GM18507 (cell line): ENCODE measurements at regions not wholly inside any gene's neighbourhood (a gene's known extent, or its start where the extent isn't known, plus 50 kb on each side); places are given as distances from the start of the nearest gene placed in this dataset.
"Not testable (repeated sequence)": the region's sequence is repeated elsewhere in the genome, so short reads cannot be mapped to it uniquely, and the experiment has no call there.

ENCODE experiments used
- DNase-seq: peaks from one replicate; pipeline ENCODE4 v3.0.0; 2011; ENCODE audit warnings: low read depth; ENCODE audit not compliant: insufficient read length; ENCODE audit errors: extremely low spot score
- FAIRE-seq: peaks from 2 replicates; lab custom pipeline; 2011; peaks lifted over from hg19 to GRCh38; lab: Jason Lieb, UNC

DNA sequence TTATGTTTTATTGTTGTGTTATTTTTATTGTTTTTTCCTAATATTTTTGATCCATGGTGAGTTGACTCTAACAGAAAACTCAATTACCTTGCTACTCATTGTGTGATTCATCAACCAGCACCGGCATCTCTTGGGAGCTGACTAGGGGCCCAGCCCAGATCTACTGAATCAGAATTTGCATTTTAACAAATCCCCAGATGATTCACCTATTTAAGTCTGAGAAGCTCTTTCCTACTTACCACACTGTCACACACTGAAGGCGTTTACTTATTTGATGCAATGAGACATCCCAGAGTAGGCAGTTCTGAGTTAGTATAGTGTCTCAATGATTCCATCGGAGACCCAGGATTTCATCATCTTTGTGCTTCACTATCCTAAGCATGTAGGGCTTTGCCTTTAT, 416.6 kb downstream of the RWDD3 start:
- FAIRE-seq (no peak), DNase-seq (no peak)

DNA sequence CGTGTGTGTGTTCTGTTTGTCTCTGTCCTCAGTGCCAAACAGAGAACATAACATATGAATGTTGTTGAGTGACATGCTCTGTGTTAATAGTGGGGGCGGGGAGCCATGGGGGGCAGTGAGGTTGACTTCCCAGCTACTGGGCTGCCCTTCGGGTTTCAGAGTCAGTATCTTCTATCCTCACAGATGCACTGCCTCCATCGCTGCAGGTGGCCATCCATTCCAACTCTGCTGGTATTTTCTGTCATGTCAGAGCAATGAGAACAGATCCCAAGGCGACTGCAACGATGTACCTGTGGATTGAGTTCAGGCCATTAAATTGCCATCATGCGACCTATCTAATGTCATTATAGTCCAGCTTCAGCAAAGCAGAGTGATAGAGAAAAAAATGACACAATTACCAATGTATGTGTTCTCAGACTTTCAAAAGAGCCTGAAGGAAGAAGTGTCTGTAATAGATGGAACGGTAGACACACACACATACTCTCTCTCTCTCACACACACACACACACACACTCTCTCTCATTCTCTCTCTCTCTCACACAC, 418.5 kb downstream of the RWDD3 start:
- FAIRE-seq, result no peak
- DNase-seq, result no peak

DNA sequence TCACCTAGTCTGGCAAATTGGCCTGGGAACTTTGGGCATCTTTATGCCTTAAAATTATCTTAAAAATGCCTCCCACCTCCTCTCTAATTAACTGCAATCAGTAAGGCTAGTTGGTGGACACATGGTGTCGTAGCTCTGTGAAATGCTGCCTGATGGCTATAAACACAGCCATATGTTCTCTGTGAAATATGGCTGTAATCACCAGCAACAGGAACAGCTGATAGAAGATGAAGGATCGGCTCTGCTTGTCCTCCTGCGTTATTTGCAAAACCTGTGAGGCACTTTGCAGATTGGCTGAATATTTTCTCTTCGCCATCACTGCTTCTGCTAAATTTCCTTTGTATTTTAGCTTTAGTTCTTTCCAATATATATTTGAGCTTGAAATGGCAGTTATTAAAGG, 419.6 kb downstream of the RWDD3 start:
- FAIRE-seq (no peak), DNase-seq (no peak)

DNA sequence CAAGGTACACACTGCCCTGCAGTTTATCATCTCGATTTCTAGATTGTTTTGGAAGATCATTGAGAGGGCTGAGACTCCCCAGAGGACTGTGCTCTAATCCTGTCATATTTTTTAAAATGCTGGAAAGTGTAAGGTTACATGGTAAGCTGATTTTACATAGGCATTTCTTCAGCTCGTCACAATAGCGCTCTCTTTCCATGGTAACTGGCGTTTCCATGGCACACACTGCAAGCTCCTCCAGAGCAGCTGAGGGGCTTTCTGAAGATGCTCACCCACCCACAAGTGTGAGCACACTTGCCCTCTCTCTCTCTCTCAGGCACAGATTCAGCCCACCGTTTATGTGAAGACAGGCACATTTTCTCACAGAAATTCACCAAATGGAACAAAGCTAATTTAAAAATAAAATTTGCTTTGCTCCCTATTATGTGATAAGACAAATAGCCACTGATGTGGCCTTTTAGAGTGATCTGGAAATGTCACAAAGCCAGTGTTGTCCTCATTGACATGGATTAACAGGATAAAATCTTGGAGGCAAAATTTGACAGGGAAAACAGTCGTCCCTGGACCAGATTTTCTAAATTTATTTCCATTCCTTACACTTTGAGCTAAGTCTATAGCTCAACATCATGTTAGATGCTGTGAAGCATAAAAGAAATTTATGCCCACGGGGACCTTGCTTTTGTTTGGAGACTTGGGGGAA, 421.5 kb downstream of the RWDD3 start:
- FAIRE-seq (no peak), DNase-seq (no peak)

DNA sequence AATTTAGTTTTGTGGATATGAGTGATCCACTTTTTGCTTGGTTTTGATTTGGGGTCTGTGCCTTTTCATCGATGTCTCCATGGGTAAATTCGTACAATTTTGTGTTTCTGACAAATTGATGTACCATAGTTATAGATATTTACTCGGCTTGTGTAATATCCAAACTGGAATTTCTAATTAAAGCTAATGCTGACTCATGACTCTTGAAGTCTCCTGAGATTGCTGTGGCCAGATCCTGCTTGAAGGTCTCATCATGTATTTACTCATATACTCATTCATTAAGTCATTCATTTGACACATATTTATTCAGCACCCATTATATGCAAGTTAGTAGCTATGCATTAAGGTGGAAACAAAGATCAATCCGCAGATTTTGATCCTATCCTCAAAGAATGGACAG, 423.2 kb downstream of the RWDD3 start:
- FAIRE-seq (no peak), DNase-seq (no peak)

DNA sequence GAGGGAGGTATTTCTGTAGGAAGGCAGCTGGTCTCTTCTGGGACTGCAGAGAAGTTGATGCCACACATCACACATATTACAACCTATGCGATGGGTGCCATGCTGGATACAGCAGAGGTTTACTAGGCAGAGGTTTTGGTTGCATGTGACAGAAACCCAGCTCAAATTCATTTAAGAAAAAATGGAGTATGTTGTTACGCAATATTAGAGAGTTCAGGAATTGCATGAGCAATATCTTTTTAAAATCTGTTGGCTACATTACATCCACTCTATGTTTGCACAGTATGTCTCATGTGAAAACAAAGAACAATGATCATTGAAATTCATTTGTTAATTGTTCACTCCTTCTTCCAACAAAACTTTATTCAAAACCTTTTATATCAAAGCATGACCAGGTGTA, 425.2 kb downstream of the RWDD3 start:
- DNase-seq (no peak), FAIRE-seq (no peak)

DNA sequence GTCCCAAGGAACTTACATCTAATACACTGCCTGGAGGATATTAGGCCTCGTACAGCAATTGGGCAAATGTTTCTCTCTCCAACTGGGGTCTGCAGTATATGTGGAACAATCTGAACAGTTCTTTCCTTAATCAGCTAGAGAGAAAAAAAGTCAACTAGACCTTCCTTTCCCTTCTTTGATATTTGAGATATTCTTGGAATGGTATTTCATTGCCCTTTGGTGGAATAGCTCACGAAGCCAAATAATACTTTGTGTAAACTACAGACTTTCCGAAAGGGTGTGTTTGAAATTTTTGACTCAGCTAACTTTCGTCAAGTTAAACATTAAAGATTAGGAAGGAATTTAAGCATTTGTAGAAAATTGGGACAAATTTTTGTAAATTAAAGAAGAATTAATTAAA, 425.6 kb downstream of the RWDD3 start:
- FAIRE-seq (no peak), DNase-seq (no peak)

DNA sequence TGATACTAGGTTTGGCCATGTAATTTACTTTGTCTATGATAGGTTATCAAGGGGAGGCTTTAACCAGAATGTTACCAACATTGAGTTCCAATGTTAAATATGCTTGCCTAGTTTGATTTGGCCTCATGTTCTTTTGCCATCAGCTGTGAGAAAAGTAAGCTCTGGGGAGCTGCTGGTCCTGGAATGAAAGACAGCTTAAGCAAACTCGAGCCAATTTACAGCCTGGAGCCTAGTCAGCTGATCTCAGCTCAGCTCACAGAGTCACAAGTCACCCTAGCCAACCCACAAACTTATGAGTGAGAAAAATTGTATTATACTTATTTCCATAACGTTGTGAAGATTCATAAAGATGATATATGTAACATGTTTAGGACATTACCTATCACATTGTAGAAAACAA, 426.7 kb downstream of the RWDD3 start:
- DNase-seq (no peak), FAIRE-seq (no peak)

DNA sequence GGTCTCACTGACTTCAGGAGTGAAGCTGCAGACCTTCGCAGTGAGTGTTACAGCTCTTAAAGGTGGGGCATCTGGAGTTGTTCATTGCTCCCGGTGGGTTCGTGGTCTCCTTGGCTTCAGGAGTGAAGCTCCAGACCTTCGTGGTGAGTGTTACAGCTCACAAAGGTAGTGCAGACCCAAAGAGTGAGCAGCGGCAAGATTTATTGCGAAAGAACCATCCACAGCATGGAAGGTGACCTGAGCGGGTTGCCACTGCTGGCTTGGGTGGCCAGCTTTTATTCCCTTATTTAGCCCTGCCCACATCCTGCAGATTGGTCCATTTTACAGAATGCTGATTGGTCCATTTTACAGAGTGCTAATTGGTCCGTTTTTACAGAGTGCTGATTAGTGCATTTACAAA, 429.5 kb downstream of the RWDD3 start:
- DNase-seq, FAIRE-seq: not testable (repeated sequence)

DNA sequence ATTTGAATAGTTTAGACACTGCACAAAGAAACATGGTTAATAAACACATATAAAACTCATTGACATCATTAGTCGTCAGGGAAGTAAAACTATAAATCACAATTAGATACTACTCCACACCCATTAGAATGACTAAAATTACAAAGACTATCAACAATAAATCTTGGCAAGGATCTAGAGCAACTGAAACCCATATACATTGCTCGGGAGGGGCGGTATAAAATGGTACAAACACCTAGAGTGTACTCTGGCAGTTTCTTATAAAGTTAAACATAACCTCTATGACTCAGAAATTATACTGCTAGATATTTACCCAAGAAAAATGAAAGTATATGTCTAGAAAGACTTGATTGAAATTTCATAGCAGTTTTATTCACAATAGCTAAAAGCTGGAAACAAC, 434.2 kb downstream of the RWDD3 start:
- FAIRE-seq, result no peak
- DNase-seq, result no peak

DNA sequence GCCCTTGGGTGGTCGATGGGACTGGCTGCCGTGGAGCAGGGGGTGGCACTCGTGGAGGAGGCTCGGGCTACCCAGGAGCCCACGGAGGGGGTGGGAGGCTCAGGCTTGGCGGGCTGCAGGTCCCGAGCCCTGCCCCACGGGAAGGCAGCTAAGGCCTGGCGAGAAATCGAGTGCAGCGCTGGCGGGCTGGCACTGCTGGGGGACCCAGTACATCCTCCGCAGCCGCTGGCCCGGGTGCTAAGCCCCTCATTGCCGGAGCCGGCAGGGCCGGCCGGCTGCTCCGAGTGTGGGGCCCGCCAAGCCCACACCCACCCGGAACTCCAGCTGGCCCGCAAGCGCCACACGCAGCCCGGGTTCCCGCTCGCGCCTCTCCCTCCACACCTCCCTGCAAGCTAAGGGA, 435.6 kb downstream of the RWDD3 start:
- DNase-seq, FAIRE-seq: not testable (repeated sequence)

DNA sequence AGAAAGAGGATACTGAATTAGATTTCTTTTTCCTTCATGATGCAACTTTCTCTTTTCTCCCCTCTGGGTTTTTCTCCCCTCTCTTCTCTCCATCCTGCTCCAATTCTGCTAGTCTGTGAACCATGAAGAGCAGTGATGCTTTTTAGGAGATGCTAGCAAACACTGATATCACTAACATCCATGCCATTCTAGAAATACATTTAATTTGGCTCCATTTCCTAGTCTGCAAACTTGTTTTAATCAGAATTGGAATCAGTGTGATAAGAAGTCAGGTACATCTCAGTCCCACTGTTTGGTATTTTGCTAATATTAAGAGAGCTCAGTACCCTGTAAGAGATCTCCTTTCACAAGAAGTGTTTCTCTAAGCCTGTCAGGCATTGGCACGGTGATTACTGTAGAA, 437.1 kb downstream of the RWDD3 start:
- FAIRE-seq (no peak), DNase-seq (no peak)

DNA sequence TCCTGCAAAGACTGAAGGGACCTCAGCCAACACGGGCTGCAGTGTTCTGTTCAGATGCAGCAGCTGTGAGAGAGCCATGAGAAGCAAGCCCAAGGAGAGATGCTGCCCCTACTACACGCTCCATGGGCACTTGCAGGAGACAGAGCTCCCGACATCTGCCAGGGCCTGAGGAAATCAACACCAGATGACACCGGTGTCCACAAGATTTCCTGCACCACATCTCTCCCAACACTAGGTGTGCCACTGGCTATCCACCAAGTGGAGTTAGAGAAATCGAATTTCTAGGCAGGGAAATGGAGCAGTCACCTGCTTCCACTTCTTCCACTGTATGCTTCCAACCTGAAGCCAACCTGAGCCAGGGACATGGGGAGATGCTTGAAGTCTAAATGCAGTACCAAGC, 445.3 kb downstream of the RWDD3 start:
- no peak for DNase-seq
- no peak for FAIRE-seq

DNA sequence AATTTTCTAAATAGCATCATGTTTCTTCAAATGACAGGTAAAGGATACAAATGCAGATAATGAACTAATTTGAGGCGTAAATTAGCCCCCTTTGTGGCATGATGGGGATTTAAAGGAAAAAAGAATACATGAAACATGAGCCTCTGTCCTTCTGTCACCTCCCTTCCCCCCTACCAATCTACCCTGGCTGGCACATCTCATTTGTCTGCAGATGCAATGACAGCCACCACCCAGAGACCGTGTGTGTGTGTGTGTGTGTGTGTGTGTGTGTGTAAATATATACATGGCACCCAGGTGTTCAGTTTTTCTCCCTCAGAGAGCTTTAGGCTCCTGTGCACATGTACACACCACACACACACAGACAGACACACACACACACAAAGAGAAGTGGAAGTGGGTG, 451.1 kb downstream of the RWDD3 start:
- DNase-seq (no peak), FAIRE-seq (no peak)

DNA sequence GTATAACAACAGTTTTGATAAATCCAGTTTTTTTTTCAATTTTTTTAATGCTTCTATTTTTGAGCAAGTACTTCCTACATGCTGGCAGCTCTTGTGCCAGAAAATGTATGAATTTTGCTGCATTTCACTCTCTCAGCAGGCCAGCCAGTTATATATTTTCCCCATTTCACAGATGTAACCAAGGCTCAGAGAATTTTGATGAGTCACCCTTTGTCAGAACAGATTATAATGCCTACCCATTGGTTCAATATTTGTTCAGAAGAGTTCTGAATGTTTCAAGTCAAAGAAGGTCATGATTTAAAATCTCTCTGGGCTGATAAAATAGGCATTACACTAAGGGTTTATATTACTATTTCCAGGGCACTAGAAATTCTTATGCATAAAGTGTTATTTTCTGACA, 452.2 kb downstream of the RWDD3 start:
- FAIRE-seq (no peak), DNase-seq (no peak)

DNA sequence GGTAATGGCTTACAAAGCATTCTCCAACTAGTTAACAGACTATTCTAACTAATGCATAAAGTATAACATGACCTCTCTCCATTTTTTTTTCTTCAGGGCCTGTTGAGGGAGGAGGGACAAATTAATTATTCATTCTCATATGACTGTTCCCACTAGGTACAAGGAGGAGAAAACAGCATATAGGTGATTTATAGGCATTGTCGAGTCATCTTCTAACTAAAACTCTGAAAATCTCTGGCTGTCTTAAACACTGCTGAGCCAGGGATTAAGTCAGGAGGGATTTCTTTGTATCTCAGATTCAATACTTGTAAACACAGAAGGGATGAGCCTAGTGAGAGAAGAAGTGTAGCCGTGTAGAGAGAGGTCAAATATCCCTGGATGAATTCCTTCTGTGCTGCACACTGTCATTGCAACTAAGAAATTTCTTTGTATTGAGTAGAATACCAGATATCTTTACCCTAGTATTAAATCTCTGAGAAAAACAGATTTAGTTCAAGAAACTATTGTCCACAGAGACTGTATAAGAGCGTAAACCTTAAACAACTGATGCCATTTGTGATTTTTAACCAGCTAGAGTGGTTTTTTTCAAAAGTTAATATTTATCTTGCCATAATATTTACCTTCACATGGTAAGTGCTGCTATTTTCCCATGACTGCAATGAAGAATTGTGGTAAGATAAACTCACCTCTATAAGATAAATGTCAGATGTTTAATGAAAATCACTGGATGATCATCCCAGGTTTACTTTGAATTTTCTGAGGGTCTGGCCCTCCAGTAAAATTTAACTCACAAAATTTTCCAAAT, 465.3 kb downstream of the RWDD3 start:
- FAIRE-seq (no peak), DNase-seq (no peak)

DNA sequence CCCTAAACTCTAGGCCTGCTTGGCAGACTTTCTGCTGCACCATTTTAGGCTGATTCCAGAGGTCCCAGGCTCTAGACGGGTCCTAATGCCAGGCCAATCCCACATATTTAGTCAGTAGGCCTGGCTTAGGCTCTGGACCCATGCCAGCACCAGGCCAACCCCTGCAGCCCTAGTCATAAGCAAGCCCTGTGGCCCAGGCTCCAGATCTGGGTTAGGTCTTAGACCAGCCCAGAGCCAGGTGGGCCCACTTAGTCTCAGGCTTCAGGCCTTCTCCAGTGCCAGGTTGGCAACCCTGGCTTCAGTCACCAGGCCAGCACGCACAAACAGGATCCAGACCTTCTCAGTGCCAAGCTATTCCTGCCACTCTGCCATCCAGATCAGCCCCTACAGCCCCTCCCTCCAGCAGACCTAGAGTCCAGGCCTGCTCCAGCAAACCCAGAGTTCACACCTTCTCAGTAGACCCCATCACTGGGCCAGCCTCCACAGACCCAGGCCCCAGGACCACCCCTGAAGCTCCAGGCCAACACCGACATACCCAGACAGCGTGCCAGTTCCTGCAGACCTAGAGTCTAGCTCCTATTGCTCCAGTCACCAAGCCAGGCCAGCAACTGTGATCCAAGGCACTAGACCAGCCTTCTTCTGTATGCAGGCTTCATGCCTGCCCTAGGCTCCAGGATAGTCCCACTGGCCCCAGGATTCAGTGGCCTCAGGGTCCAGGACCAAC, 467.6 kb downstream of the RWDD3 start:
- no peak for FAIRE-seq
- DNase-seq, result no peak

DNA sequence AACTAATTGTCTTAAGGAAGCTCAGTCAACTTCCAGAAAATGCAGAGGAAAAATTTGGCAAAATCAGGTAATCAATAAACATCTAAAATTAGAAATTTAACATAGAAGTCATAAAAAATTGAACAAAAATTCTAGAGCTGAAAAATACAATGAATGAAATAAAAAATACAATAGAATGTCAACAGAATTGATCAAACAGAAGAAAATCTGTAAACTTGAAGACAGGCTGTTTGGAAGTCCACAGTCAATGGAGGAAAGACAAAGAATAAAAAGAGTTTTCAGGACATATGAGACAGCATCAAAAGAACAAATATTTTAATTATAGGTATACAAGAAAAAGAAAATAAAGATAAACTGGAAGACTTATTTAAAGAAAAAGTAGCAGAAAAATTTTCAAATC, 469.0 kb downstream of the RWDD3 start:
- FAIRE-seq (no peak), DNase-seq (no peak)

DNA sequence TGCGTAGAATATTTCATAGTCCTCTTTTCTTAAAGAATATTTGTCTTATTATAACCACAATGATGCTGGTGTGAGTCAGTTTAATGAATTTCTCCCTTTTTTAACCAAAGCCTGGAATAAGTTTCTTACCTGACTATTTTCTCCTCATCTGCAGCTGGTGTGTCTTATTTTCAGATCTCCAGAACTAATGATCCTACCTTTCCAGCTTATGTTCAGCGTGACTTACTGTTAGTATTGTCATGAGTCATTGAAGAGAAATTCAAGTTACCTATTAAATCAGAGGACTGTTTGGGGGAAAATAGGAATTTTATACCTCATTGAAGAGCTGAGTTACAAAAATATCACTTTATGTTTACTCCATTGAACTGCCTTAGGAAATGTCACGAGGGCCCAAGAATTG, 482.1 kb downstream of the RWDD3 start:
- FAIRE-seq, result no peak
- DNase-seq, result no peak

DNA sequence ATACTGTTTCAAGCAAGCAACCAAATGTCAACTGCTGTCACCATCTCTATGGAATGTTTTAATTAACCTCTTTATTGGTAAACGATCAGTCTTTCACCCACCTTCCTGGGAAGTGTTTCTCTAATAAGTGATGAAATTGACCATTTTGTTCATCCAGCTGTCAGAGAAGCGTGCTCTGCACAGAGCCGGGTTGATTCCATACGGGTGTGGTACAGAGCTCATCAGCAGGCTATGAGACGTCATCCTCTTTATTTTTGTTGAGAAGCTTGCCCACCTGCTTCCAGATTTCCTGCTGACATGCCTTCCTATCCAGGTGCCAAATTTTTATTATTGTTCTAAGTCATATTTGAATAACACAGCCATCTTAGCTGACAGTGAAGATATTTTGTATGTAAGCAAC, 482.5 kb downstream of the RWDD3 start:
- DNase-seq, result no peak
- no peak for FAIRE-seq
